ENCODE measurements at regions not wholly inside any gene's neighbourhood (a gene's known extent, or its start where the extent isn't known, plus 50 kb on each side); places are given as distances from the start of the nearest gene placed in this dataset.

DNA sequence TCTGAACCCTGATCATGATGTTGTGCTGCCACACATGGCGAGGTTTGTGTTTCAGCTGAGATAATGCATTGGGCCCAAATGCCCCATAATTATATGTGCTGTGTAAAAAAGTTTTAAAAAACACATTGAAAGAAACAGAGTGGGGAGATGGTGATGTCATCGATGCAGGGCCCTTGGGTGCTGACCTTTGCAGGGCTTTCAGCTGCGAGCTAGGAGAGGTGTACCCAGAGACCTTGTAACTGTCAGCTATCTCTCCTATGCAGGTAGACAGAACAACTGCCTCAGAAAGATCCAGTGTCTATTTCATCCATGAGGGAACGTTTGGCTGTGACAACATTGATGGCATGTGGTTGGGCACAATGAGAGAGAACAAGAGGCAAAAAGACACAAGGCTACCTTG lies 286.9 kb upstream of the CELF4 start:
- Histone ChIP-seq H3K18ac (ENCODE audit: extremely low read depth, low read length) (no peak overlapping the region), H3K4me1 (replicated peaks in 1 of 4; ENCODE audit: control insufficient read depth in 3 of 4, insufficient read depth in 4 of 4, low read length in 3 of 4) (no peaks in the 10 kb centered on the region), H2BK15ac (ENCODE audit: low read length) (no peak overlapping the region), H4K8ac (ENCODE audit: extremely low read depth, insufficient read depth, low read length) (no peak overlapping the region), H2BK12ac (ENCODE audit: low read depth, low read length) (no peak overlapping the region), H4K91ac (replicated peaks; ENCODE audit: insufficient read length, low read length) (no peak overlapping the region), H3K14ac (ENCODE audit: insufficient read length) (no peak overlapping the region), H3K79me1 (ENCODE audit: low read depth, low read length) (no peaks in the 10 kb centered on the region), H3K56ac (replicated peaks; ENCODE audit: insufficient read length, low read depth, low read length) (no peak overlapping the region), H3K4me3 (ENCODE audit: extremely low read depth in 1 of 4, insufficient read depth in 2 of 4, low read depth in 3 of 4, low read length in 4 of 4) (no peak overlapping the region), H2BK120ac (replicated peaks; ENCODE audit: low read depth, low read length) (no peak overlapping the region), H3K9ac (replicated peaks in 1 of 4; ENCODE audit: extremely low read depth in 1 of 4, low read depth in 3 of 4, low read length in 3 of 4) (no peak overlapping the region), H3K36me3 (ENCODE audit: control insufficient read depth in 2 of 4, insufficient read depth in 4 of 4, low read length in 3 of 4) (no peaks in the 10 kb centered on the region), H4K20me1 (replicated peaks in 1 of 2; ENCODE audit: control insufficient read depth in 1 of 2, insufficient read depth in 2 of 2, low read length in 2 of 2) (no peaks in the 10 kb centered on the region), H3K4ac (replicated peaks; ENCODE audit: insufficient read length, low read depth, low read length) (no peak overlapping the region), H3K23me2 (ENCODE audit: low read depth, low read length) (no peaks in the 10 kb centered on the region), H3K9me3 (ENCODE audit: insufficient read depth in 2 of 2, low read depth in 1 of 2, low read length in 1 of 2) (0 out of 4 replicates have a peak, but pooled peaks cover 0 to 2% of the 10 kb centered on the region in 2 experiments), H3K23ac (ENCODE audit: insufficient read length) (no peak overlapping the region), H2AK5ac (ENCODE audit: low read depth, low read length) (no peak overlapping the region), H3K4me2 (ENCODE audit: insufficient read depth in 1 of 2, low read depth in 2 of 2, low read length in 2 of 2) (no peak overlapping the region), H2BK20ac (ENCODE audit: low read length) (no peak overlapping the region), H3K27ac (ENCODE audit: low read depth, low read length) (no peak overlapping the region), H2BK5ac (ENCODE audit: low read depth, low read length) (no peak overlapping the region), H3K79me2 (ENCODE audit: control insufficient read depth in 1 of 2, insufficient read depth in 2 of 2, low read length in 2 of 2) (no peaks in the 10 kb centered on the region), H2AFZ (ENCODE audit: low read length) (no peak overlapping the region), H4K5ac (ENCODE audit: insufficient read length, low read depth, low read length) (no peak overlapping the region), H3K27me3 (replicated peaks in 1 of 4; ENCODE audit: control insufficient read depth in 3 of 4, extremely low read depth in 1 of 4, insufficient read depth in 3 of 4, low read length in 3 of 4) (no peaks in the 10 kb centered on the region)
- no peak for FAIRE-seq
- CTCF ChIA-PET (ENCODE audit: partially characterized antibody) = no interaction called here
- TF ChIP-seq HDAC2 (IDR thresholded peaks at IDR 0.05; ENCODE audit: borderline replicate concordance in 1 of 2, low read depth in 2 of 2, low read length in 2 of 2) (no peak), SRF (IDR thresholded peaks at IDR 0.05; ENCODE audit: low read depth, low read length) (no peak), FOSL1 (IDR thresholded peaks at IDR 0.05; ENCODE audit: insufficient read depth, low read depth, low read length) (no peak), KDM5A (IDR thresholded peaks at IDR 0.05; ENCODE audit: low read length) (no peak), GABPA (IDR thresholded peaks at IDR 0.05; ENCODE audit: borderline replicate concordance, insufficient read depth, low read length) (no peak), CREB1 (IDR thresholded peaks at IDR 0.05) (no peak), MAFK (IDR thresholded peaks at IDR 0.05; ENCODE audit: low read depth, low read length) (no peak), TAF7 (optimal IDR thresholded peaks at IDR 0.05; ENCODE audit: borderline replicate concordance, low read depth, low read length) (no peak), TEAD4 (IDR thresholded peaks at IDR 0.05; ENCODE audit: low read depth, low read length) (no peak), SP4 (IDR thresholded peaks at IDR 0.05; ENCODE audit: low read length) (no peak)
- DNase-seq (ENCODE audit: low read depth in 1 of 2, low spot score in 2 of 2) = no peak
- WGBS, 2 experiments (ENCODE audit: extremely low coverage in 1 of 2, insufficient coverage in 1 of 2, insufficient read length in 1 of 2, insufficient replicate concordance in 2 of 2, low coverage in 1 of 2, low lambda C conversion rate in 2 of 2, missing lambda C conversion rate in 1 of 2) = 87% methylated on average over 4 of the region's 4 CpGs; no CpG with 5 or more reads in 1 of the 2 experiments
- POLR2A ChIA-PET (ENCODE audit: partially characterized antibody) = no interaction called here

All from H1 (cell line).